Thyroid gland (tissue), 4 donors: ENCODE measurements at regions not wholly inside any gene's neighbourhood (a gene's known extent, or its start where the extent isn't known, plus 50 kb on each side); places are given as distances from the start of the nearest gene placed in this dataset.
A peak's percentile ranks its signal among the peaks of the same experiment; 100 is the strongest.
"Not testable (repeated sequence)": the region's sequence is repeated elsewhere in the genome, so short reads cannot be mapped to it uniquely, and the experiment has no call there.

Experiments used
- CTCF ChIP-seq, 6 experiments: fragments of 200-600 bp in 3 of 6; fragments of 450-650 bp in 3 of 6; sonication (generic) in 3 of 6; IDR thresholded peaks; one replicate each; pipeline ENCODE4 v1.5.1; 2016 to 2019; ENCODE audit warnings: antibody characterized with exemption in 6 of 6, mild to moderate bottlenecking in 2 of 6, inconsistent platforms in 1 of 6, moderate library complexity in 1 of 6
- POLR2A ChIP-seq, 2 donors: fragments of 450-650 bp; IDR thresholded peaks; one replicate each; pipeline ENCODE4 v1.6.1; 2017; ENCODE audit warnings: antibody characterized with exemption in 2 of 2, mild to moderate bottlenecking in 2 of 2, moderate library complexity in 1 of 2

GRCh38 chr22:22321743-22322611 is 77.4 kb downstream of the VPREB1 start:
- TF ChIP-seq CTCF (IDR thresholded peaks at IDR 0.05) = peak; percentile 43 to 78 (median 62)
- TF ChIP-seq POLR2A (IDR thresholded peaks at IDR 0.05) = not testable (repeated sequence)
